ENCODE measurements at regions not wholly inside any gene's neighbourhood (a gene's known extent, or its start where the extent isn't known, plus 50 kb on each side); places are given as distances from the start of the nearest gene placed in this dataset.

GRCh38 chr14:78104655-78105054 is 65.5 kb upstream of the NRXN3 start:
- in situ Hi-C loops (cut with HindIII; ENCODE audit: low pct_ligation_motif_present, low sequenced_read_pairs), result no loop called here
- no peak for TF ChIP-seq CTCF (IDR thresholded peaks at IDR 0.05; ENCODE audit: low read depth, low read length, missing control alignments)
- DNase-seq, result no peak
- H3K36me3 ChIP-seq (replicated peaks), result no peaks in the 10 kb centered on the region
- H3K4me3 ChIP-seq (ENCODE audit: low read depth, low read length), result no peak overlapping the region
- no peak overlapping the region for H3K27ac ChIP-seq
- no peaks in the 10 kb centered on the region for H3K27me3 ChIP-seq (replicated peaks)

GRCh38 chr14:78106381-78106780 is 63.8 kb upstream of the NRXN3 start:
- in situ Hi-C loops (cut with HindIII; ENCODE audit: low pct_ligation_motif_present, low sequenced_read_pairs), result no loop called here

DNA sequence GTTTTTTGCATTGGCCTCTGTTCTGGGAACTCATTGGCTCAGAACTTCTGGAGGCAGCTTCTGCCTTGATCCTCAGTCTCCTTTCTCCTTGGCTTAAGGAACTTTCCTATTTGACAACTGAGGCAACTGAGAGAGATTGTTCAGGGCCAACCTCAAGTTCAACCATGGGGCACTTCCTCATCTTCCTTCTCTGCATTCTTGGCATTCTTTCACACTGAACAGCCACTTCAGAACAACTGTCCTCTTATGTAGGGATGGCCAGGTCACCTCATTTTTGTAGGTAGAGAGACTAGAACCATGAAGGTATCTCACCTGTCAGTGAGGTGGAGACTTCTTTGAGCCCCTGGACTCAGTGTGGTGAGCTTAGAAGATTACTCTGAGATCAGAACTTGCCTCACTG is 63.0 kb upstream of the NRXN3 start:
- no peaks in the 10 kb centered on the region for H3K36me3 ChIP-seq (replicated peaks)
- no peak for DNase-seq
- H3K27me3 ChIP-seq (replicated peaks), result no peaks in the 10 kb centered on the region
- no peak overlapping the region for H3K4me3 ChIP-seq (ENCODE audit: low read depth, low read length)
- no peak overlapping the region for H3K27ac ChIP-seq
- in situ Hi-C loops (cut with HindIII; ENCODE audit: low pct_ligation_motif_present, low sequenced_read_pairs), result no loop called here
- TF ChIP-seq CTCF (IDR thresholded peaks at IDR 0.05; ENCODE audit: low read depth, low read length, missing control alignments), result no peak

More at GRCh38 chr14:78106381-78106780, 63.8 kb upstream of the NRXN3 start:
- no peak for DNase-seq
- Histone ChIP-seq H3K36me3 (replicated peaks) (no peaks in the 10 kb centered on the region), H3K27me3 (replicated peaks) (no peaks in the 10 kb centered on the region), H3K4me3 (ENCODE audit: low read depth, low read length) (no peak overlapping the region), H3K27ac (no peak overlapping the region)
- TF ChIP-seq CTCF (IDR thresholded peaks at IDR 0.05; ENCODE audit: low read depth, low read length, missing control alignments), result no peak

GRCh38 chr14:78119440-78119839 is 50.7 kb upstream of the NRXN3 start:
- no peak for DNase-seq
- no peaks in the 10 kb centered on the region for H3K27me3 ChIP-seq (replicated peaks)
- no peak overlapping the region for H3K27ac ChIP-seq
- in situ Hi-C loops (cut with HindIII; ENCODE audit: low pct_ligation_motif_present, low sequenced_read_pairs), result no loop called here
- no peak overlapping the region for H3K4me3 ChIP-seq (ENCODE audit: low read depth, low read length)
- TF ChIP-seq CTCF (IDR thresholded peaks at IDR 0.05; ENCODE audit: low read depth, low read length, missing control alignments), result no peak
- H3K36me3 ChIP-seq (replicated peaks), result no peaks in the 10 kb centered on the region

All from brain microvascular endothelial cell (primary cell).